BLaER1 (cell line): ENCODE measurements at regions not wholly inside any gene's neighbourhood (a gene's known extent, or its start where the extent isn't known, plus 50 kb on each side); places are given as distances from the start of the nearest gene placed in this dataset.

Source experiments
- H3K27ac ChIP-seq: shearing (Covaris generic); formaldehyde crosslinking; 2 replicates; pipeline ENCODE4 v1.8.1; 2022
- H3K27me3 ChIP-seq: shearing (Covaris generic); formaldehyde crosslinking; 2 replicates; pipeline ENCODE4 v1.8.1; 2022
- H3K36me3 ChIP-seq: shearing (Covaris generic); formaldehyde crosslinking; 2 replicates; pipeline ENCODE4 v1.8.1; 2022
- H3K4me1 ChIP-seq: shearing (Covaris generic); formaldehyde crosslinking; 2 replicates; pipeline ENCODE4 v1.8.1; 2022
- H3K4me2 ChIP-seq: shearing (Covaris generic); formaldehyde crosslinking; 2 replicates; pipeline ENCODE4 v1.8.1; 2022
- H3K4me3 ChIP-seq: shearing (Covaris generic); formaldehyde crosslinking; 2 replicates; pipeline ENCODE4 v1.8.1; 2022
- H3K9ac ChIP-seq: shearing (Covaris generic); formaldehyde crosslinking; 2 replicates; pipeline ENCODE4 v1.8.1; 2022
- H3K9me3 ChIP-seq: shearing (Covaris generic); formaldehyde crosslinking; 2 replicates; pipeline ENCODE4 v1.8.1; 2022
- H4K20me1 ChIP-seq: shearing (Covaris generic); formaldehyde crosslinking; 2 replicates; pipeline ENCODE4 v1.8.1; 2022
- Cebpa-rat ChIP-seq: shearing (Covaris generic); IDR thresholded peaks from 2 replicates; pipeline ENCODE4 v1.8.1; 2022

GRCh38 chr6:145159921-145160320, 575.4 kb downstream of the EPM2A start:
- peaks cover 27% of the 10 kb centered on the region for H3K9me3 ChIP-seq
- TF ChIP-seq Cebpa-rat = no peak
- no peak overlapping the region for H3K4me2 ChIP-seq
- no peak overlapping the region for H3K27ac ChIP-seq
- no peak overlapping the region for H3K9ac ChIP-seq
- H4K20me1 ChIP-seq = no peaks in the 10 kb centered on the region
- no peaks in the 10 kb centered on the region for H3K27me3 ChIP-seq
- H3K4me3 ChIP-seq = no peak overlapping the region
- no peaks in the 10 kb centered on the region for H3K4me1 ChIP-seq
- no peaks in the 10 kb centered on the region for H3K36me3 ChIP-seq

GRCh38 chr6:145161501-145161900, 573.8 kb downstream of the EPM2A start:
- Histone ChIP-seq H3K9ac (no peak overlapping the region), H3K27me3 (no peaks in the 10 kb centered on the region), H3K4me3 (no peak overlapping the region), H3K4me1 (no peaks in the 10 kb centered on the region), H3K4me2 (no peak overlapping the region), H3K36me3 (no peaks in the 10 kb centered on the region), H4K20me1 (no peaks in the 10 kb centered on the region), H3K27ac (no peak overlapping the region), H3K9me3 (peaks cover 27% of the 10 kb centered on the region)
- no peak for TF ChIP-seq Cebpa-rat

- Histone ChIP-seq H3K9ac (no peak overlapping the region), H3K4me2 (no peak overlapping the region), H3K27ac (no peak overlapping the region), H3K27me3 (no peaks in the 10 kb centered on the region), H3K36me3 (no peaks in the 10 kb centered on the region), H3K9me3 (no peaks in the 10 kb centered on the region), H4K20me1 (no peaks in the 10 kb centered on the region), H3K4me1 (no peaks in the 10 kb centered on the region), H3K4me3 (no peak overlapping the region)
- TF ChIP-seq Cebpa-rat = no peak
Measured at GRCh38 chr6:145169726-145170224, 565.5 kb downstream of the EPM2A start.

- TF ChIP-seq Cebpa-rat = no peak
- Histone ChIP-seq H3K4me2 (no peak overlapping the region), H3K9ac (no peak overlapping the region), H3K4me3 (no peak overlapping the region), H3K27me3 (no peaks in the 10 kb centered on the region), H4K20me1 (no peaks in the 10 kb centered on the region), H3K36me3 (no peaks in the 10 kb centered on the region), H3K27ac (no peak overlapping the region), H3K4me1 (no peaks in the 10 kb centered on the region), H3K9me3 (peaks cover 24% of the 10 kb centered on the region)
Measured at GRCh38 chr6:145175470-145175869, 559.9 kb downstream of the EPM2A start.

- H3K4me1 ChIP-seq = no peaks in the 10 kb centered on the region
- TF ChIP-seq Cebpa-rat = no peak
- peaks cover 24% of the 10 kb centered on the region for H3K9me3 ChIP-seq
- no peak overlapping the region for H3K9ac ChIP-seq
- no peak overlapping the region for H3K27ac ChIP-seq
- H3K36me3 ChIP-seq = no peaks in the 10 kb centered on the region
- H3K4me2 ChIP-seq = no peak overlapping the region
- H3K4me3 ChIP-seq = no peak overlapping the region
- H4K20me1 ChIP-seq = no peaks in the 10 kb centered on the region
- H3K27me3 ChIP-seq = no peaks in the 10 kb centered on the region
Measured at GRCh38 chr6:145178391-145178790, 556.9 kb downstream of the EPM2A start.

- Histone ChIP-seq H3K4me3 (no peak overlapping the region), H3K4me1 (no peaks in the 10 kb centered on the region), H4K20me1 (no peaks in the 10 kb centered on the region), H3K4me2 (no peak overlapping the region), H3K9ac (no peak overlapping the region), H3K27ac (no peak overlapping the region), H3K36me3 (no peaks in the 10 kb centered on the region), H3K9me3 (no peaks in the 10 kb centered on the region), H3K27me3 (no peaks in the 10 kb centered on the region)
- no peak for TF ChIP-seq Cebpa-rat
Measured at GRCh38 chr6:145187491-145188206, 547.7 kb downstream of the EPM2A start.

GRCh38 chr6:145189836-145190235, 545.5 kb downstream of the EPM2A start:
- no peak overlapping the region for H3K27ac ChIP-seq
- no peak for TF ChIP-seq Cebpa-rat

GRCh38 chr6:145194389-145194788, 540.9 kb downstream of the EPM2A start:
- Histone ChIP-seq H4K20me1 (no peaks in the 10 kb centered on the region), H3K27me3 (no peaks in the 10 kb centered on the region), H3K4me2 (no peak overlapping the region), H3K9me3 (no peaks in the 10 kb centered on the region), H3K4me3 (no peak overlapping the region), H3K4me1 (no peaks in the 10 kb centered on the region), H3K27ac (no peak overlapping the region), H3K9ac (no peak overlapping the region), H3K36me3 (no peaks in the 10 kb centered on the region)
- TF ChIP-seq Cebpa-rat = no peak

More at GRCh38 chr6:145189836-145190235, 545.5 kb downstream of the EPM2A start:
- H3K4me2 ChIP-seq = no peak overlapping the region
- H4K20me1 ChIP-seq = no peaks in the 10 kb centered on the region
- H3K9ac ChIP-seq = no peak overlapping the region
- H3K36me3 ChIP-seq = no peaks in the 10 kb centered on the region
- H3K27me3 ChIP-seq = no peaks in the 10 kb centered on the region
- H3K9me3 ChIP-seq = no peaks in the 10 kb centered on the region
- H3K4me1 ChIP-seq = no peaks in the 10 kb centered on the region
- H3K4me3 ChIP-seq = no peak overlapping the region

GRCh38 chr6:145199961-145200360, 535.4 kb downstream of the EPM2A start:
- Histone ChIP-seq H3K4me3 (no peak overlapping the region), H3K36me3 (no peaks in the 10 kb centered on the region), H3K4me2 (no peak overlapping the region), H3K27ac (no peak overlapping the region), H3K27me3 (no peaks in the 10 kb centered on the region), H3K4me1 (no peaks in the 10 kb centered on the region), H3K9me3 (no peaks in the 10 kb centered on the region), H4K20me1 (no peaks in the 10 kb centered on the region), H3K9ac (no peak overlapping the region)
- TF ChIP-seq Cebpa-rat = no peak

GRCh38 chr6:145204301-145204700, 531.0 kb downstream of the EPM2A start:
- no peaks in the 10 kb centered on the region for H3K4me1 ChIP-seq
- no peaks in the 10 kb centered on the region for H3K36me3 ChIP-seq
- no peak overlapping the region for H3K27ac ChIP-seq
- no peak overlapping the region for H3K4me3 ChIP-seq
- no peak overlapping the region for H3K9ac ChIP-seq
- no peak for TF ChIP-seq Cebpa-rat
- no peaks in the 10 kb centered on the region for H4K20me1 ChIP-seq
- no peak overlapping the region for H3K4me2 ChIP-seq
- H3K27me3 ChIP-seq = no peaks in the 10 kb centered on the region
- no peaks in the 10 kb centered on the region for H3K9me3 ChIP-seq
